GM12892 (cell line): ENCODE measurements at regions not wholly inside any gene's neighbourhood (a gene's known extent, or its start where the extent isn't known, plus 50 kb on each side); places are given as distances from the start of the nearest gene placed in this dataset.

Source experiments
- POLR2AphosphoS5 ChIP-seq: IDR thresholded peaks from 2 replicates; pipeline ENCODE4 v1.6.1; 2011; ENCODE audit warnings: low read depth, low read length, control low read depth
- TAF1 ChIP-seq: IDR thresholded peaks from 2 replicates; pipeline ENCODE4 v1.6.1; 2011; ENCODE audit warnings: low read depth, mild to moderate bottlenecking, control low read depth, low read length, borderline replicate concordance

- TF ChIP-seq POLR2AphosphoS5 (no peak), TAF1 (no peak)
Observed at GRCh38 chr13:50463719-50464118, 379.8 kb downstream of the DLEU7 start.
